C4-2B (cell line): ENCODE measurements at regions not wholly inside any gene's neighbourhood (a gene's known extent, or its start where the extent isn't known, plus 50 kb on each side); places are given as distances from the start of the nearest gene placed in this dataset.

Experiments
- H3K27ac ChIP-seq: fragments of 450-650 bp; 2 replicates; pipeline ENCODE4 v1.5.1; 2017
- ZFX ChIP-seq: fragments of 450-650 bp; IDR thresholded peaks from 2 replicates; pipeline ENCODE4 v1.6.1; 2017
- TF ChIP-seq, protein P1 (sequence below): fragments of 450-650 bp; conservative IDR thresholded peaks from 2 replicates; pipeline ENCODE4 v1.5.1; 2017; ENCODE audit warnings: mild to moderate bottlenecking

DNA sequence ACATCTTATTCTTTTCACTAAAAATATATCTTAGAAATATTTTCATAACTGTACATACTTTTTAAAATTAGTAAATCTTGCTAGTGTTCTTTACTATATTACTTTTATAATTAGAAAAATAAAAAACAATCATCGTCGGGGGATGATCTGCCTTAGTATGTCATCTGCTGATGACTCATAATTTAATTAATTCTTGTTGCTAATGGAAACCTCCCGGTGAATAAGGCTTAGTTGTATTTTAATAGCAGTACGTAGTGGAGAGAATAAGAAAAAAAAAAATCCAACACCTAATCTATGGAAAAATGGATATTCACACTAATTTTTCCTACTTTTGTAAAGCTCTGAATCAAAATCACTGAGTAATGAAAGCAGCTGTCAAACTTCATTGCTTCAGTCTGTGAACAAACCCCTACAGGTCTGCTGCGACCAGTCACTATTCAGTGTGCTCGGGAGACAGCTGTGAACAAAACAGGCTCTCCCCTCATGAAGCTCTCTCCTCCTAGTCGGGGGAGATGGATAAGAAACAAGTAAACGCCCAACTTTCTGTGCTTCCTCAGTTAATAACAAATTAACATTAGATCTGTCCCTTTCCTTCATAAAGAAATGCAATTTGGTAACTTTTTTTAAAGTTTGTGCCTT is 97.4 kb upstream of the UPP2 start:
- TF ChIP-seq, protein P1, sequence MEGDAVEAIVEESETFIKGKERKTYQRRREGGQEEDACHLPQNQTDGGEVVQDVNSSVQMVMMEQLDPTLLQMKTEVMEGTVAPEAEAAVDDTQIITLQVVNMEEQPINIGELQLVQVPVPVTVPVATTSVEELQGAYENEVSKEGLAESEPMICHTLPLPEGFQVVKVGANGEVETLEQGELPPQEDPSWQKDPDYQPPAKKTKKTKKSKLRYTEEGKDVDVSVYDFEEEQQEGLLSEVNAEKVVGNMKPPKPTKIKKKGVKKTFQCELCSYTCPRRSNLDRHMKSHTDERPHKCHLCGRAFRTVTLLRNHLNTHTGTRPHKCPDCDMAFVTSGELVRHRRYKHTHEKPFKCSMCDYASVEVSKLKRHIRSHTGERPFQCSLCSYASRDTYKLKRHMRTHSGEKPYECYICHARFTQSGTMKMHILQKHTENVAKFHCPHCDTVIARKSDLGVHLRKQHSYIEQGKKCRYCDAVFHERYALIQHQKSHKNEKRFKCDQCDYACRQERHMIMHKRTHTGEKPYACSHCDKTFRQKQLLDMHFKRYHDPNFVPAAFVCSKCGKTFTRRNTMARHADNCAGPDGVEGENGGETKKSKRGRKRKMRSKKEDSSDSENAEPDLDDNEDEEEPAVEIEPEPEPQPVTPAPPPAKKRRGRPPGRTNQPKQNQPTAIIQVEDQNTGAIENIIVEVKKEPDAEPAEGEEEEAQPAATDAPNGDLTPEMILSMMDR = no peak
- no peak for TF ChIP-seq ZFX
- H3K27ac ChIP-seq = no peak overlapping the region

DNA sequence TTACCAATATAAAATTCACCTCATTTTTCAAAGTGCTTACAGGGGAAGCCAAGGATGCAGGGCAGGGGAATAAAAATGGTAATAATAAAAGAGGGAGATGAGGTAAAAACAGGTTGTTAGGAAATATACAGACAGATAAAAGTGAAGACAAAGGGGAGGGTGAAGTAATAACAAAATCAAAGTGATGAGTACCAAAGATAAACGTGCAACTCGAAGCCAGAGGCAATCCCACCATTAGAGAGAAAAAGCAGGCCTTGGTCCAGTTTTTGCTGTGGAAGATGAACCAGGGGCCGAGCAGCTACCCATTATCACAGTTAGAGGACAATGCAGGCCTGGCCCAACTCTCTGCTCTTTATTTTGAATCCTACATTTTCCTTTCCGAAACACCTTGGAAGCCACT is 99.6 kb upstream of the UPP2 start:
- no peak overlapping the region for H3K27ac ChIP-seq
- TF ChIP-seq, protein P1 = no peak
- TF ChIP-seq ZFX = no peak

DNA sequence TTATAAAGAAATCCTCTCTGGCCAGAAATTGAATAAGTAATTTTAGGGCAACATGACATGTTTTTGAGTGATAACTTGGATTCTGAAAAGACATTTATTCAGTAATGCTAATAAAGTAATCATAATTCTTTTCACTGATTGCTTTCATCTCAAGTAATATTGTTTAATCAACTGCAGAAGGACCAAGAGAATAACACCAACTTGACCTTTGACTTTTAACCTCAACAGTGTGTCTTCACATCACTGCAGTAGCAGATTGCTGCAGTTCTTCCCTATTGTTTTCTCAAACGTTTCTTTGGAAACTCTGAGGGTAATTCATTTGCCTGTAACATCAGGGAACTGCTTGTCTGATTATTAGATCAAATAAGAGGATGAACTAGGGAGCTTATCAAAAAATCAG is 104.9 kb upstream of the UPP2 start:
- TF ChIP-seq, protein P1 = no peak
- no peak for TF ChIP-seq ZFX
- no peak overlapping the region for H3K27ac ChIP-seq

DNA sequence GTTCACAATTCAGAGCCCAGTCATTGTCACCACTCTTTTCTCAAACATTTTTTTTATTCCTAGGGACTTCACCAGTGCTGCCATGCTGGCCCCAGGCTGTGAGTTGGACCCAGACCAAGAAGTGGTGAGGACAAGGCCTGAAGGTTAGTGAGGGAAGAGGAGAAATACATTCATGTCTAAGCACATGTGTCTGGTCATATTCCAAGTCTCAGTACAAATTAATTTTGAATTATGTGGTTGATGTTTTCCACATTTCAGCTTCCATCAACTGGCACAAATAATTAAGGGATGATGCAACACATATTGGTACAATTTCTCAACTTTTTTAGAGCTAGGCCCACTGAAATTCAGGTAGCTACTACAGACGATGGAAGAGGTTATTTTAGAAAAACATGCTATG is 106.6 kb upstream of the UPP2 start:
- TF ChIP-seq ZFX = no peak
- TF ChIP-seq, protein P1 = no peak
- no peak overlapping the region for H3K27ac ChIP-seq

DNA sequence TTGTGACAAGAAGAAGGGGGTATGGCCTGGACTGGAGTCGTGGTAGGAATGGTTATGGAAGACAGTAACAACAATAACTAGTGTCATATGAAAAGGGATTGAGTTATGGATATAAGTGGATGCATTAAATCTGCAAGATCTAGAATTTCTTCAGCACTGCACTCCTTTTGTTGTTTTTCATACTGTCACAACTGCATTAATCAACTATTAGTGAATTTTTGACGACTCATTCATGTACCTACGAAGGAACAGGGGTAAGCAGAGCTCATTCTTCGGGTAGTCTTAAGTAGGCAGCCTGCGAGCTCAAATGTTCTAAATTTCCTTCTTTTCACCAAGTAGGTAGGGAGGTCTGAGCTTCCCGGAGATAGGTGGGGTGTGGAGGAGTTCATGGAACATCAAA is 109.7 kb upstream of the UPP2 start:
- no peak overlapping the region for H3K27ac ChIP-seq
- TF ChIP-seq, protein P1 = no peak
- no peak for TF ChIP-seq ZFX

DNA sequence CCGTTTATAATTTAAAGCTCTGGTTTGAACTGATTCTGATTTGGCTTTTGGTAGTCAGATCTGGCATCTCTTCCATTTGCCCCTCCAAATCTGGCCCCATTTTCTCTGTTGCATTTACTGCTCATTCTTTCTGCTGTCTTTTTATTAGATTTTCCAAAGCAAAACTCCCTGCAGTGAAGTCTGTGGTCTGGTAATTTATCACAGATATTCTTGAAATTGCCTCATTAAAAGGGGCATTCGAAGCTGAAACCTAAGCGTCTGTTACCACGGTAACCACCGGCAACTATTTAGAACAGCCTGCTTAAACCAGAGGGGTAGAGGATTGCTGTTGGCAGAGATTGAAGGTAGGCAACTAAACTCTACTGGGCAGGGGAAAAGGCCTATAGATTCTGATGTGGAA is 111.5 kb upstream of the UPP2 start:
- H3K27ac ChIP-seq = no peak overlapping the region
- TF ChIP-seq ZFX = no peak
- TF ChIP-seq, protein P1 = no peak

DNA sequence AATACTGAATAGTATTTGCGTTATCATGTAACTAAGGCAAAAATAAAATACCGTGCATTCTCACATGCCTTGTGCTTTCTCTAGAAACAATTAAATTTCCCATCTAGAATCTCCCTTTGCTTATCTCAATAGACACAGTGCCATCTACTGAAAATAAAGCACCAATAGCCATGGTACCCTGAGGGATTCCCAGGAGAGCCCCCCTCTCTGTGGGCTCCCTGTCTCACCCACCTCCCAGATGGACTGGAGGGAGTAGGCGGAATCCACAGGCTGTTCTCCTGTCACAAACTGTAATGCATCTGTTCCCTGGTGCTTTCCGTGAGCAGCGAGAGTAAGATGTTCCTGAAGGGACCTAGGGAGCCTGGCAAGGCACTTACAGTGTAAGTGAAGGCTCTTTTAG is 112.4 kb upstream of the UPP2 start:
- H3K27ac ChIP-seq = no peak overlapping the region
- TF ChIP-seq ZFX = no peak
- TF ChIP-seq, protein P1 = no peak
